ENCODE measurements at regions not wholly inside any gene's neighbourhood (a gene's known extent, or its start where the extent isn't known, plus 50 kb on each side); places are given as distances from the start of the nearest gene placed in this dataset.

DNA sequence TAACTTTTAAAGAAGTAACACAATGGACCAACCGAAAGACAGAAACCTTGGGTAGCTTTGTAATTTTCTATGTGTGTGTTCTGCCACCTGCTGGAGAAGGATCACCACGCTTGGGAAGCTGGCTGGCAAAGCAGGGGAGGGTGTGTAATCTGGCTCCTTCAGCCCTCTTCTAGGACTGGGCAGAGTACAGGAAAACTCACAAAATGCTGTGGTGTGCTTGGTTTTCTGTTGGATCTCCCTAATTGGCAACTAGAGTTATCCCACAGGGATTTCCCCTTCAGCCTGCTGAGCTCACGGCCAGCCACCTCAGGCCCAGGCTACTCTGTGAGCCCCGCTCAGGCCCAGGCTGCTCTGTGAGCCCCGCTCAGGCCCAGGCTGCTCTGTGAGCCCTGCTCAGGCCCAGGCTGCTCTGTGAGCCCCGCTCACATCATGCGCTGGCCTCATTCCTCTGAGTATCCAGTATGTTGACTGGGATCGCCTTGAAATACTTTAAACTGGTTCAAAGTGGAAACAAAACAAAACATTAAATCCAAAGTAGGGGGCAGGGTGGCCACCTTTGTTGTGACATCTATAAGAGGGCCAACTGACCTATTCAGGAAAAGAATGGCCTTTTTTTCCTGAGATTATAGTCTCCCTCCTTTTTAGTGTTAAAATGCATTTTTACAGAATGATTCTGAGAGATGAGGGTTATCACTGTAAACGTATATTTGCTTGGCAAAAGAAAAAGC is 52.0 kb upstream of the RNU6-8 start:
- peak; percentile 19 to 35 for DNase-seq (ENCODE audit: low read depth in 2 of 2)

DNA sequence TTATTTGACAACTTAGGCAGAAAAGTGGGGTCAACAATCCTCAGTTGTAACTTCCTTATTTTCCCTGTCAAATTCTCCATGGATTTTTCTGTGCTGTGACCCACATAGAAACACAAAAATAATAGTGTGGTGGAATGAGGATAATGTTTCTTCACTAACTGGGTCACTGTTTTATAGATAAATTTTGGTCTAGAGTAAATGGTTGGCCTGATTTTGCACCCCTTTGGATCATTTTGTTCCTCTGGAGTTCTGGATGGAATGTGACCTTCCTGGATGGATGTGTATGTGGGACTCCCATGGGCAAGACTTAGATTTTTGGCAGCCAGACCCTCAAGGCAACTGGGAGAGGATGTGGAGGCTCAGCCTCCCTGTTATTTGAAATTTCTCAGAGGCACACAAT is 52.7 kb upstream of the RNU6-8 start:
- no peak for DNase-seq (ENCODE audit: low read depth in 2 of 2)

- DNase-seq (ENCODE audit: low read depth in 2 of 2), result no peak
These were observed 53.5 kb upstream of the RNU6-8 start for GRCh38 chr14:32256576-32256975.

- DNase-seq (ENCODE audit: low read depth in 2 of 2), result no peak
These were observed 55.4 kb upstream of the RNU6-8 start for GRCh38 chr14:32258336-32258993.

DNA sequence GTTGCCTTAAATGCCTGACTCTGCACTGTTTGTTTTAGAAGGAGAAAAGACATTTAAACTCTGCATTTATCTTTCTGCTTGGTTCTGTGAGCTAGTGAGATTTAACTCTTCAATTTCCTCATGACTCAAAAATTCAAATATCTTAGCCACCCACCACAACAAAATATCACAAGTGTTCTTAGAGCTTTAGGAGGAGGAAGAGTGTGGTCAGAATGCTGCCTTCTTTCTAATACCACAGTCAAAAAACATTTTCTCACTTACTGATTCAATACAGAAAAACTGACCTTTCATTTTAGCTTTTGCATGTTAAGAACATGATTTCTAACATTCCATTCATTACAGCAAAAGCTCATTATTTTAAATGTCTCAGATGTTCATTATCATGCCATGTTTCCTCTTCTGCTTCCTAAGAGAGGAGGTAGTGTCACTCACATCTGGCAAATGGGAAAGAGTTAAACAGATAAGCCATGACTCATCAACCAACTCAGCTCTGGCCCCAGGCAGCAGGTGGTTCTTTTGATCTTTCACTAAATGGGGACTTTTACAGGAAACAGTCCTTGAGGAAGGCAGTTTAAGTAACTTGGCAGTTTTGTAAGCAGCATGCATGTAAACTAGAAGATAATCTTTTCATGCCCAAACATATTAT is 56.4 kb upstream of the RNU6-8 start:
- DNase-seq (ENCODE audit: low read depth in 2 of 2), result no peak

- no peak for DNase-seq (ENCODE audit: low read depth in 2 of 2)
These were observed 61.0 kb upstream of the RNU6-8 start for GRCh38 chr14:32263939-32264567.

- no peak for DNase-seq (ENCODE audit: low read depth in 2 of 2)
These were observed 62.5 kb upstream of the RNU6-8 start for GRCh38 chr14:32265584-32265983.

DNA sequence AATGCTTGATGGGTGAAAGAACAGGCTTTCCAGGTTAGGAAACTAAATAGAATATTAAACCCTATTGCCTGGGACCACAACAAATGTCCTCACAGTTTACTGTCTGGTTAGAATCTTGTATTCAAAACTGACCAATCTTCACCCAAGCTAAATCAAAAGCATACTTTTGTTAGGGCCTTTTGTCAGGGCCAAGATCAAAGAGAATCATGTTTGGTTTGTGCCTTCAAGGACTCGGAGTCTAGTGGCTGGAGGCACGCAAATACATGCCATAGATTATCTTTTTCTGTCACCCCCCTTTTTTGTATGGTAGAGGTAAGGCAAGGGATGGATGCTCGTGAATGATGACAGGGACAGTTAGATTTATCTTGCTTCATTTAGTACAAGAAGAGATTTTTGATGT is 51.1 kb upstream of the AKAP6 start:
- no peak for DNase-seq (ENCODE audit: low read depth in 2 of 2)

Measured in activated CD4-positive, alpha-beta T cell treated with anti-CD3 and anti-CD28 coated beads for 24 hours (primary cell).